ENCODE measurements at regions not wholly inside any gene's neighbourhood (a gene's known extent, or its start where the extent isn't known, plus 50 kb on each side); places are given as distances from the start of the nearest gene placed in this dataset.

DNA sequence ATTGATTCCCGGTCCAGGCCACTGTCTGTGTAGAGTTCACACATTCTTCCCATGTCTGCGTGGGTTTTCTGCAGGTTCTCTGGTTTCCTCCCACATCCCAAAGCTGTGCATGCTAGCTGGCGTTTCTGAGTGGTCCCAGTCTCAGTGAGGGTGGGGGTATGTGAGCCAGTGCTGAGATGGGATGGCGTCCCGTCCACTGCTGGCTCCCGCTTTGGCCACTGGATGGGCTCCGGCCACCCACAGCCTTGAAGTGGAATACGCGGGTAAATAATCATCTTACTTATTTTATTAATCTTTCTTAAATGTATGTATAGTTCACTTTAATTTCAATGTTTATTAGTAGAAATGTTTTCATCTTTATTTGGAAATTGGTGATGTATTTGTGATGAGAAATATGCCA, 343.5 kb upstream of the MANEA start:
- DNase-seq, result no peak
- TF ChIP-seq, protein P1, sequence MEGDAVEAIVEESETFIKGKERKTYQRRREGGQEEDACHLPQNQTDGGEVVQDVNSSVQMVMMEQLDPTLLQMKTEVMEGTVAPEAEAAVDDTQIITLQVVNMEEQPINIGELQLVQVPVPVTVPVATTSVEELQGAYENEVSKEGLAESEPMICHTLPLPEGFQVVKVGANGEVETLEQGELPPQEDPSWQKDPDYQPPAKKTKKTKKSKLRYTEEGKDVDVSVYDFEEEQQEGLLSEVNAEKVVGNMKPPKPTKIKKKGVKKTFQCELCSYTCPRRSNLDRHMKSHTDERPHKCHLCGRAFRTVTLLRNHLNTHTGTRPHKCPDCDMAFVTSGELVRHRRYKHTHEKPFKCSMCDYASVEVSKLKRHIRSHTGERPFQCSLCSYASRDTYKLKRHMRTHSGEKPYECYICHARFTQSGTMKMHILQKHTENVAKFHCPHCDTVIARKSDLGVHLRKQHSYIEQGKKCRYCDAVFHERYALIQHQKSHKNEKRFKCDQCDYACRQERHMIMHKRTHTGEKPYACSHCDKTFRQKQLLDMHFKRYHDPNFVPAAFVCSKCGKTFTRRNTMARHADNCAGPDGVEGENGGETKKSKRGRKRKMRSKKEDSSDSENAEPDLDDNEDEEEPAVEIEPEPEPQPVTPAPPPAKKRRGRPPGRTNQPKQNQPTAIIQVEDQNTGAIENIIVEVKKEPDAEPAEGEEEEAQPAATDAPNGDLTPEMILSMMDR (IDR thresholded peaks at IDR 0.05), result no peak
- Histone ChIP-seq H3K9me3 (replicated peaks in 1 of 2; ENCODE audit: control insufficient read depth in 1 of 2, insufficient read depth in 1 of 2, low read length in 2 of 2) (no peaks in the 10 kb centered on the region), H3K4me3 (replicated peaks in 1 of 3; ENCODE audit: low read depth in 2 of 3, low read length in 3 of 3) (no peak overlapping the region), H3K79me2 (ENCODE audit: insufficient read depth, low read length) (no peaks in the 10 kb centered on the region), H4K20me1 (ENCODE audit: insufficient read depth, low read length) (no peaks in the 10 kb centered on the region), H3K4me1 (ENCODE audit: control insufficient read depth in 1 of 2, insufficient read depth in 2 of 2, low read length in 2 of 2) (no peaks in the 10 kb centered on the region), H3K27ac (ENCODE audit: low read depth in 1 of 2, low read length in 2 of 2) (no peak overlapping the region), H2AFZ (ENCODE audit: insufficient read depth, low read depth, low read length, poor library complexity, severe bottlenecking) (no peak overlapping the region), H3K36me3 (replicated peaks in 1 of 2; ENCODE audit: control insufficient read depth in 1 of 2, insufficient read depth in 2 of 2, low read length in 2 of 2) (no peaks in the 10 kb centered on the region), H3K27me3 (ENCODE audit: control insufficient read depth in 2 of 2, insufficient read depth in 2 of 2, low read length in 2 of 2) (no peaks in the 10 kb centered on the region), H3K4me2 (replicated peaks; ENCODE audit: extremely low read depth, low read length, poor library complexity, severe bottlenecking) (no peak overlapping the region), H3K9ac (ENCODE audit: insufficient read depth, low read length, poor library complexity, severe bottlenecking) (no peak overlapping the region)
- no peak overlapping the region for H3K4me3 Mint-ChIP-seq
- no peaks in the 10 kb centered on the region for H3K36me3 Mint-ChIP-seq
- no peak overlapping the region for H3K27ac Mint-ChIP-seq
- intact Hi-C loops (cut with micrococcal nuclease), result no loop called here
- H3K4me1 Mint-ChIP-seq, result no peaks in the 10 kb centered on the region
- H3K27me3 Mint-ChIP-seq (ENCODE audit: low read depth in 3 of 3), result peaks cover 0 to 3% (median 0%) of the 10 kb centered on the region in 3 donors
- H3K9me3 Mint-ChIP-seq, result peaks cover 0 to 1% (median 0%) of the 10 kb centered on the region in 7 donors
- WGBS (ENCODE audit: insufficient coverage), result 100% methylated on average over 1 of the region's 9 CpGs

DNA sequence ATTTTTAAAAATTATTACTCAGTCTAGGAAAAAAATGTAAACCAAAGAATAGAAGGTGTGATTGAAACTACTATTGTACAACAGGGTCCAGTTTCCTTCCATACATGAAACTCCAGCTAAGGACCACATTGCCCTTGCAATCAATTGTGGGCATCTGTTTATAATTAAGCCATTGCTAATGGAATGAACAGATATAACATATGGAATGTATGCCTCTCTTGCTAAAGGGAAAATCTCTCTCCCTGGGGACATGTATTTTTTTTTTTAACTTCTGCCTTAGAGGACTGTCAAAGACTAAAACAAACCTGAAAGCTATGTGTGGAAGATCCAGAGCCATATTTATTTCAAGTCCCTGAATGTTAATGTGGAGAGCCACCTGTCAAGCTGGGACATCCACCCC, 336.8 kb upstream of the MANEA start:
- Mint-ChIP-seq H3K27me3 (ENCODE audit: low read depth in 3 of 3) (peaks cover 0 to 3% (median 0%) of the 10 kb centered on the region in 3 donors), H3K27ac (no peak overlapping the region), H3K36me3 (no peaks in the 10 kb centered on the region), H3K9me3 (peaks cover 0 to 2% (median 0%) of the 10 kb centered on the region in 7 donors), H3K4me3 (no peak overlapping the region), H3K4me1 (no peaks in the 10 kb centered on the region)
- Histone ChIP-seq H3K27me3 (ENCODE audit: control insufficient read depth in 2 of 2, insufficient read depth in 2 of 2, low read length in 2 of 2) (no peaks in the 10 kb centered on the region), H4K20me1 (ENCODE audit: insufficient read depth, low read length) (no peaks in the 10 kb centered on the region), H3K4me1 (ENCODE audit: control insufficient read depth in 1 of 2, insufficient read depth in 2 of 2, low read length in 2 of 2) (no peaks in the 10 kb centered on the region), H3K4me3 (replicated peaks in 1 of 3; ENCODE audit: low read depth in 2 of 3, low read length in 3 of 3) (no peak overlapping the region), H3K9ac (ENCODE audit: insufficient read depth, low read length, poor library complexity, severe bottlenecking) (no peak overlapping the region), H3K27ac (ENCODE audit: low read depth in 1 of 2, low read length in 2 of 2) (no peak overlapping the region), H3K79me2 (ENCODE audit: insufficient read depth, low read length) (no peaks in the 10 kb centered on the region), H3K36me3 (replicated peaks in 1 of 2; ENCODE audit: control insufficient read depth in 1 of 2, insufficient read depth in 2 of 2, low read length in 2 of 2) (no peaks in the 10 kb centered on the region), H3K9me3 (replicated peaks in 1 of 2; ENCODE audit: control insufficient read depth in 1 of 2, insufficient read depth in 1 of 2, low read length in 2 of 2) (no peaks in the 10 kb centered on the region), H3K4me2 (replicated peaks; ENCODE audit: extremely low read depth, low read length, poor library complexity, severe bottlenecking) (no peak overlapping the region), H2AFZ (ENCODE audit: insufficient read depth, low read depth, low read length, poor library complexity, severe bottlenecking) (no peak overlapping the region)
- intact Hi-C loops (cut with micrococcal nuclease), result no loop called here
- no peak for DNase-seq
- TF ChIP-seq, protein P1 (IDR thresholded peaks at IDR 0.05), result no peak

All from CD14-positive monocyte (primary cell).